ENCODE measurements at regions not wholly inside any gene's neighbourhood (a gene's known extent, or its start where the extent isn't known, plus 50 kb on each side); places are given as distances from the start of the nearest gene placed in this dataset.

DNA sequence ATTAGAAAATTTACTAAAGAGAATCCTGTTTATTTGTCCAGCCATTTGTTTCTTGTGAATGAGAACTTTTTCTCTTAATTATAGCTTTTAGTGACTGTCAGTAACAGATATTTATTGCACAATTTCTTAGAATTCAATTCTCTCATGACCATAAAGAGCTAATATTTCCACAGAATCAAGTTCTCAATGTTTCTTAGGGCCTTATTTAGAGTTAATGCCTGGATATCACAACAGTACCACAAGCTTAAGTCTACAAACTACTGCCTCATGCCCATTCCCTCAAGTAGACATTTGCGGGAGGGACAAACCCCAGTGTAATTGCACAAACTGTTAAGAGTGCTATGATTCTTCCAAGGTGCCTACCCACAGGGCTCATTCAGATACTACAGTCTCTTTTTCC lies 199.7 kb upstream of the POU2AF2 start:
- TF ChIP-seq, protein P1, sequence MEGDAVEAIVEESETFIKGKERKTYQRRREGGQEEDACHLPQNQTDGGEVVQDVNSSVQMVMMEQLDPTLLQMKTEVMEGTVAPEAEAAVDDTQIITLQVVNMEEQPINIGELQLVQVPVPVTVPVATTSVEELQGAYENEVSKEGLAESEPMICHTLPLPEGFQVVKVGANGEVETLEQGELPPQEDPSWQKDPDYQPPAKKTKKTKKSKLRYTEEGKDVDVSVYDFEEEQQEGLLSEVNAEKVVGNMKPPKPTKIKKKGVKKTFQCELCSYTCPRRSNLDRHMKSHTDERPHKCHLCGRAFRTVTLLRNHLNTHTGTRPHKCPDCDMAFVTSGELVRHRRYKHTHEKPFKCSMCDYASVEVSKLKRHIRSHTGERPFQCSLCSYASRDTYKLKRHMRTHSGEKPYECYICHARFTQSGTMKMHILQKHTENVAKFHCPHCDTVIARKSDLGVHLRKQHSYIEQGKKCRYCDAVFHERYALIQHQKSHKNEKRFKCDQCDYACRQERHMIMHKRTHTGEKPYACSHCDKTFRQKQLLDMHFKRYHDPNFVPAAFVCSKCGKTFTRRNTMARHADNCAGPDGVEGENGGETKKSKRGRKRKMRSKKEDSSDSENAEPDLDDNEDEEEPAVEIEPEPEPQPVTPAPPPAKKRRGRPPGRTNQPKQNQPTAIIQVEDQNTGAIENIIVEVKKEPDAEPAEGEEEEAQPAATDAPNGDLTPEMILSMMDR (IDR thresholded peaks at IDR 0.05; ENCODE audit: insufficient read depth, low read length, poor library complexity, severe bottlenecking): no peak
- no peak for TF ChIP-seq EZH2phosphoT487 (conservative IDR thresholded peaks at IDR 0.05; ENCODE audit: low read length)
